Mesendoderm (in vitro differentiated cells): ENCODE measurements at regions not wholly inside any gene's neighbourhood (a gene's known extent, or its start where the extent isn't known, plus 50 kb on each side); places are given as distances from the start of the nearest gene placed in this dataset.

Experiments used
- DNase-seq: peaks from one replicate; pipeline ENCODE4 v3.0.0; 2013
- H2AK5ac ChIP-seq: 2 replicates; pipeline ENCODE4 v1.6.1; 2013; ENCODE audit warnings: low read length, inconsistent platforms
- H2BK120ac ChIP-seq: 2 replicates; pipeline ENCODE4 v1.6.1; 2013; ENCODE audit warnings: low read depth, mild to moderate bottlenecking, low read length, moderate library complexity, mixed read lengths
- H2BK15ac ChIP-seq: replicated peaks from 2 replicates; pipeline ENCODE4 v1.6.1; 2013; ENCODE audit warnings: low read depth, mild to moderate bottlenecking, moderate library complexity
- H2BK5ac ChIP-seq: 2 replicates; pipeline ENCODE4 v1.6.1; 2013; ENCODE audit warnings: low read length, inconsistent platforms
- H3K18ac ChIP-seq: 2 replicates; pipeline ENCODE4 v1.6.1; 2013; ENCODE audit warnings: mild to moderate bottlenecking, low read length, mixed read lengths
- H3K23ac ChIP-seq: one replicate; pipeline ENCODE4 v1.6.1; 2013; ENCODE audit warnings: low read length
- H3K27ac ChIP-seq: 2 replicates; pipeline ENCODE4 v1.5.1; 2013; ENCODE audit warnings: low read depth, mild to moderate bottlenecking, inconsistent platforms, low read length, moderate library complexity
- H3K27me3 ChIP-seq: 2 replicates; pipeline ENCODE4 v1.6.1; 2013; ENCODE audit warnings: low read length, control low read depth, mild to moderate bottlenecking, inconsistent platforms; ENCODE audit not compliant: insufficient read depth, poor library complexity
- H3K36me3 ChIP-seq: 2 replicates; pipeline ENCODE4 v1.6.1; 2013; ENCODE audit warnings: low read length, inconsistent platforms; ENCODE audit not compliant: control insufficient read depth, insufficient read depth
- H3K4ac ChIP-seq: one replicate; pipeline ENCODE4 v1.6.1; 2013; ENCODE audit warnings: low read depth, mild to moderate bottlenecking, low read length, moderate library complexity
- H3K4me1 ChIP-seq: 2 replicates; pipeline ENCODE4 v1.6.1; 2013; ENCODE audit warnings: low read depth, low read length, inconsistent platforms; ENCODE audit not compliant: control insufficient read depth
- H3K4me2 ChIP-seq: 2 replicates; pipeline ENCODE4 v1.6.1; 2013; ENCODE audit warnings: low read length
- H3K4me3 ChIP-seq: 2 replicates; pipeline ENCODE4 v1.5.1; 2013; ENCODE audit warnings: mild to moderate bottlenecking, low read length
- H3K56ac ChIP-seq: one replicate; pipeline ENCODE4 v1.6.1; 2013; ENCODE audit warnings: low read length
- H3K79me1 ChIP-seq: 2 replicates; pipeline ENCODE4 v1.6.1; 2013; ENCODE audit warnings: low read length, inconsistent platforms
- H3K79me2 ChIP-seq: 2 replicates; pipeline ENCODE4 v1.6.1; 2013; ENCODE audit warnings: mild to moderate bottlenecking, low read length; ENCODE audit not compliant: control insufficient read depth, insufficient read depth
- H3K9ac ChIP-seq: 2 replicates; pipeline ENCODE4 v1.6.1; 2013; ENCODE audit warnings: low read length, inconsistent platforms
- H4K5ac ChIP-seq: one replicate; pipeline ENCODE4 v1.6.1; 2013; ENCODE audit warnings: low read length
- H4K8ac ChIP-seq: one replicate; pipeline ENCODE4 v1.6.1; 2013; ENCODE audit warnings: low read depth, mild to moderate bottlenecking, control low read depth, low read length, moderate library complexity
- WGBS: extraction: QIAGEN DNeasy Blood & Tissue Kit; methylation state at CpG from one replicate; pipeline ENCODE4 v1.1.7; 2013; ENCODE audit warnings: low lambda C conversion rate, missing lambda C conversion rate; ENCODE audit not compliant: insufficient coverage; ENCODE audit errors: extremely low coverage; 5-methylcytosine and 5-hydroxymethylcytosine counted together

DNA sequence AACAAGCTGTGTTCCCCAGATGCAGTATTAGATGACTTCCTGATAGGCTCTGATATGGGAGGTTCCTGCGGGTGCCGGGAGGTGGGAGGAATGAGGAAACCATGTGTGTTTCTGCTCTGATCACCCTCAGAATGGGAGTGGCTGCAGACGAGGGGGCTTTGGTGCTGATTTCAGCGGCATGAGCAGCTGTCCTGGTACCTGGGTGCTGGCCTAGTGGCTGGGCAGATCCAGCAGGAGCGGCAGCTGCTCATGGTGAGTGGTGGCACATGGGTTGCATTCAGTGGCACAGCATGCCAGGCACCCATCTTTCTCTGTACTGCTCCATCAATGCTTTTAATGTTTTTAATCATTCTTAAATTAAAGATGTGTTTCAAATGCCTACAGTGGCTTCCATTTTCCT is 177.2 kb upstream of the NETO1 start:
- no peak overlapping the region for H3K4me2 ChIP-seq
- H3K56ac ChIP-seq, result no peak overlapping the region
- H3K4me1 ChIP-seq, result peaks cover 1% of the 10 kb centered on the region
- no peak overlapping the region for H2BK5ac ChIP-seq
- no peak overlapping the region for H3K23ac ChIP-seq
- no peak overlapping the region for H3K4ac ChIP-seq
- no peak for DNase-seq
- H2BK15ac ChIP-seq, result no peak overlapping the region
- H3K79me2 ChIP-seq, result no peaks in the 10 kb centered on the region
- no peak overlapping the region for H3K18ac ChIP-seq
- no peak overlapping the region for H3K9ac ChIP-seq
- no peak overlapping the region for H2BK120ac ChIP-seq
- H3K36me3 ChIP-seq, result no peaks in the 10 kb centered on the region
- no peak overlapping the region for H4K8ac ChIP-seq
- H3K27me3 ChIP-seq, result no peaks in the 10 kb centered on the region
- no peak overlapping the region for H2AK5ac ChIP-seq
- H3K79me1 ChIP-seq, result no peaks in the 10 kb centered on the region
- H4K5ac ChIP-seq, result no peak overlapping the region
- no peak overlapping the region for H3K4me3 ChIP-seq
- no CpG with 5 or more reads among the region's 5 CpGs for WGBS
- no peak overlapping the region for H3K27ac ChIP-seq

DNA sequence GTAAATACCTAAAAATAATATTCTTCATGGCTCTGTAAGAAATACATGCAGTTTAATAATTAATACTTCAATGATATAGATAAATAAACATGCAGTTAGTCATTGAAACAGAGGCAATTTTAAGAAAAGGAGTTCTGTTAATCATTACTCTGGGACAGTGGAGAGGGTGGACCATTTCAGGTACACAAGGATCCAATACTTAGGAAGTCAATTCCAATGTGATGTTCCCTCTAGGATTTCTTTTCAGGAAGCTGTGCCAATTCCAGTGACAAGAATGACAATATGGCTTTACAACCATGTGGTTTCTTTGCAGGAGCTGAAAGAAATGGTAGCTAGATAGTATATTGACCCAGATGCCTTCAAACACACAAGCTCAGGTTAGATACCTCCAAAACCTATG is 175.8 kb upstream of the NETO1 start:
- Histone ChIP-seq H3K79me2 (no peaks in the 10 kb centered on the region), H3K79me1 (no peaks in the 10 kb centered on the region), H3K9ac (no peak overlapping the region), H3K4me2 (no peak overlapping the region), H3K36me3 (no peaks in the 10 kb centered on the region), H2BK5ac (no peak overlapping the region), H4K5ac (no peak overlapping the region), H2AK5ac (no peak overlapping the region), H3K56ac (no peak overlapping the region), H3K23ac (no peak overlapping the region), H4K8ac (no peak overlapping the region), H3K4me1 (peaks cover 1% of the 10 kb centered on the region), H3K18ac (no peak overlapping the region), H3K4ac (no peak overlapping the region), H2BK120ac (no peak overlapping the region), H3K27ac (no peak overlapping the region), H3K27me3 (no peaks in the 10 kb centered on the region), H3K4me3 (no peak overlapping the region), H2BK15ac (no peak overlapping the region)
- no peak for DNase-seq

DNA sequence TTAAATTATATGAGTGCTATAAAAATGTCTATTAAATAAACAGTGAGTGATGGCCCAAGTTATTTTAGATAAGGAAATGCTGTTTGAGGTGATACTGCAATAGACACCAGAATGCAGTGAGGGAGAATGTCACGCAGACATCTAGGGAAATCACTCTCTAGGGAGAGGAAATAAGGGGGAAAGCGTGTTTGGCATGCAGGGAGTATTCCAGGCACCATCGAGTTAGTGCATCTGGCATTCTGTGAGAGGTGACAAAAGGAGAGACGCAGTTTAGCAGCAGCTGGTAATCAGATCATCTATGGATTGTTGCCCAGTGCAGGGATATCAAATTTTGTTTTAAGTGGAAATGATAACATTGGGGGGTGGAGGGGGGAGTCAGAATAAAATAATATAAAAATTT is 175.4 kb upstream of the NETO1 start:
- no peak overlapping the region for H2AK5ac ChIP-seq
- no peak overlapping the region for H3K23ac ChIP-seq
- no peak overlapping the region for H3K4ac ChIP-seq
- H2BK120ac ChIP-seq, result no peak overlapping the region
- H3K4me1 ChIP-seq, result peaks cover 1% of the 10 kb centered on the region
- H3K79me2 ChIP-seq, result no peaks in the 10 kb centered on the region
- no peak overlapping the region for H3K4me3 ChIP-seq
- no peak overlapping the region for H3K4me2 ChIP-seq
- no peak overlapping the region for H3K9ac ChIP-seq
- H4K8ac ChIP-seq, result no peak overlapping the region
- WGBS, result no CpG with 5 or more reads among the region's 4 CpGs
- H4K5ac ChIP-seq, result no peak overlapping the region
- H3K36me3 ChIP-seq, result no peaks in the 10 kb centered on the region
- no peak overlapping the region for H3K18ac ChIP-seq
- no peak overlapping the region for H2BK15ac ChIP-seq
- H3K27me3 ChIP-seq, result no peaks in the 10 kb centered on the region
- H3K27ac ChIP-seq, result no peak overlapping the region
- H2BK5ac ChIP-seq, result no peak overlapping the region
- no peak overlapping the region for H3K56ac ChIP-seq
- DNase-seq, result peak; percentile 57
- no peaks in the 10 kb centered on the region for H3K79me1 ChIP-seq

DNA sequence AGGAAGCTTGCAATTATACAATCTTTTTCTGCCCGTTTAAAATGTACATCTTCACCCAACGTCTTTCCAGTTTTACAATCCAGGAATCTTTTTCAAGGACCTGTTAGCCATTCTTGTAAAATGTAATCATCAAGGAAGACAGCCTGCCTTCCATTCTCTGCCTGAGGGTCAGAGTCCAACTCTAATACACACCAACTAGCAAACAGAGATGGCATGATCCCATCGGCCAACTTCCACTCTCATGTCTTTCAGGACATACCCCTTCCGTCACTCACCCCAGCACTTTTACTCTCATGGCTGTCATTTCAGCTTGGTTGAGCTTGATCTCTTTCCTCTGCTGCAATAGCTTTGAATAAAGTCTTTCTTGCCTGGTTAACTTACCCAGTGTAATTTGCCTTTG is 172.5 kb upstream of the NETO1 start:
- H3K79me2 ChIP-seq, result no peaks in the 10 kb centered on the region
- peaks cover 1% of the 10 kb centered on the region for H3K4me1 ChIP-seq
- no peak overlapping the region for H4K8ac ChIP-seq
- no peak for DNase-seq
- no peak overlapping the region for H3K27ac ChIP-seq
- no peak overlapping the region for H3K9ac ChIP-seq
- H3K56ac ChIP-seq, result no peak overlapping the region
- H2BK120ac ChIP-seq, result no peak overlapping the region
- H3K18ac ChIP-seq, result no peak overlapping the region
- no peaks in the 10 kb centered on the region for H3K27me3 ChIP-seq
- H4K5ac ChIP-seq, result no peak overlapping the region
- H3K23ac ChIP-seq, result no peak overlapping the region
- H2BK15ac ChIP-seq, result no peak overlapping the region
- H2BK5ac ChIP-seq, result no peak overlapping the region
- H3K4me2 ChIP-seq, result no peak overlapping the region
- no peaks in the 10 kb centered on the region for H3K36me3 ChIP-seq
- no peak overlapping the region for H3K4ac ChIP-seq
- no peaks in the 10 kb centered on the region for H3K79me1 ChIP-seq
- no CpG with 5 or more reads among the region's 4 CpGs for WGBS
- H2AK5ac ChIP-seq, result no peak overlapping the region
- no peak overlapping the region for H3K4me3 ChIP-seq

DNA sequence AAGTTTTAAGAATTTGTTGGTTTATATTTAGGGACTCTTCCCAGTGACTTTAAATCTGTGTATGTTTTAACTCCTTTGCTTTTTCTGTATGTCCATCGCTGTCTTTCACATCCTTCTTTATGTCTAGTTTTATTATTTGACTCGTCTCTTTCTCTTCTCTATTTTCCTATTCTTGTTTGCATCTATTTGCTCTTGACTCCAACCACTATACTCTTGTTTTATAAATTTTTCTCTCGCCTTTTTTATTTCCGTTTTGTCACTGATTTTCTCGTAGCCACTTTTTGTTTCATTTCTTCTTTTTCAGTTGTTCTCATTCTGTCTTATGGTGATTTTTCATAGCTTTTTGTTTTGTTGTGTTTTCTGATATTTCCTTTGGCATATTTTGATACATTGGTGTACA is 170.5 kb upstream of the NETO1 start:
- Histone ChIP-seq H2AK5ac (no peak overlapping the region), H3K4me2 (no peak overlapping the region), H3K79me2 (no peaks in the 10 kb centered on the region), H3K23ac (no peak overlapping the region), H3K56ac (no peak overlapping the region), H4K5ac (no peak overlapping the region), H2BK120ac (no peak overlapping the region), H3K18ac (no peak overlapping the region), H3K4ac (no peak overlapping the region), H2BK5ac (no peak overlapping the region), H2BK15ac (no peak overlapping the region), H3K36me3 (no peaks in the 10 kb centered on the region), H3K27me3 (no peaks in the 10 kb centered on the region), H3K4me1 (peaks cover 1% of the 10 kb centered on the region), H3K79me1 (no peaks in the 10 kb centered on the region), H3K4me3 (no peak overlapping the region), H4K8ac (no peak overlapping the region), H3K9ac (no peak overlapping the region), H3K27ac (no peak overlapping the region)
- no peak for DNase-seq
- WGBS, result no CpG with 5 or more reads among the region's 5 CpGs

DNA sequence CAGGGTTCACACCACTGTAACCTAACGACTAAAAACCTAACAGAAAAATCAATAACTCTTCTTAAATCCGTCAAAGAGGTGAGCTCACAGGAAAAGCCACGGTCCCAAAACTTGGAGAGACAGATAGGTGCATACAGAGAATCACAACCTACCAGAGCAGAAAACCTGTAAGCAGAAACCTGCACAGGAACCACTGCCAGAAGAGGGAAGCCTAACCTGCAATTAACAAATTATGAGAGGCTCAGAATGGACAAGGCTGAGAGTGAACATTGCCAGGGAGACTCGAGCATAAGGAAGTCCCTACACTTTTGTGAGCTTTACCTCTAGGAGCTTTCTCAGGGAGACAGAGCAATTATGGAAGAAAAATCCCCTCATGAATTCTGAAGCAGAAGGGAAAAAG is 156.2 kb upstream of the NETO1 start:
- no CpG with 5 or more reads among the region's 4 CpGs for WGBS
- H3K4ac ChIP-seq, result no peak overlapping the region

More for the DNA sequence above, 156.2 kb upstream of the NETO1 start:
- Histone ChIP-seq H3K23ac (no peak overlapping the region), H3K9ac (no peak overlapping the region), H3K79me2 (no peaks in the 10 kb centered on the region), H3K4me2 (no peak overlapping the region), H3K18ac (no peak overlapping the region), H3K56ac (no peak overlapping the region), H4K5ac (no peak overlapping the region), H3K27ac (no peak overlapping the region), H3K79me1 (no peaks in the 10 kb centered on the region), H3K4me1 (no peaks in the 10 kb centered on the region), H3K4me3 (no peak overlapping the region), H3K36me3 (no peaks in the 10 kb centered on the region), H4K8ac (no peak overlapping the region), H2BK5ac (no peak overlapping the region), H2BK15ac (no peak overlapping the region), H3K27me3 (no peaks in the 10 kb centered on the region), H2BK120ac (no peak overlapping the region), H2AK5ac (no peak overlapping the region)
- DNase-seq, result no peak
